ENCODE measurements at regions not wholly inside any gene's neighbourhood (a gene's known extent, or its start where the extent isn't known, plus 50 kb on each side); places are given as distances from the start of the nearest gene placed in this dataset.

DNA sequence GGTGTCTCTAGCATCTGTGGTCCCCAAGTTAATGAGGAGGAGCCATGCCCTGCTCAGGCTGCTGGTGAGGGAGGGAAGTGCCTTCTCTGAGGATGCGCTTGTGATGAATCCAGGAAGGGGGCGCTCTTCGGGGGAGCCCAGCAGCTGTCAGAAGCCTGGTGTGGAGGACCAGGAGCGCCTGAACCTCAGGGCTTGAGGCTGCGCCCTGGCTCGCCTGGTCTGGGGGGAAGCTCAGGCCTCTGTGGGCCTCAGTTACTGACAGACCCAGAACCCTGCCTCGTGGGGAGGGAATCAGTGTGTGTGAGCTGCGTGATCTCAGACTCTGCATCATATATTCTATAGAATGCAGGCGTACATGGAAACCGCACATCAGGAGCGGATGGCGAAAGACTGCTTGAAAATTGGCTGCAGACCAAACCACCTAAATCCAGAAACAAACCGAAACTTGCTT, 126.1 kb downstream of the SEC14L1 start:
- DNase-seq: peak in 1 of 2 donors; percentile 27

DNA sequence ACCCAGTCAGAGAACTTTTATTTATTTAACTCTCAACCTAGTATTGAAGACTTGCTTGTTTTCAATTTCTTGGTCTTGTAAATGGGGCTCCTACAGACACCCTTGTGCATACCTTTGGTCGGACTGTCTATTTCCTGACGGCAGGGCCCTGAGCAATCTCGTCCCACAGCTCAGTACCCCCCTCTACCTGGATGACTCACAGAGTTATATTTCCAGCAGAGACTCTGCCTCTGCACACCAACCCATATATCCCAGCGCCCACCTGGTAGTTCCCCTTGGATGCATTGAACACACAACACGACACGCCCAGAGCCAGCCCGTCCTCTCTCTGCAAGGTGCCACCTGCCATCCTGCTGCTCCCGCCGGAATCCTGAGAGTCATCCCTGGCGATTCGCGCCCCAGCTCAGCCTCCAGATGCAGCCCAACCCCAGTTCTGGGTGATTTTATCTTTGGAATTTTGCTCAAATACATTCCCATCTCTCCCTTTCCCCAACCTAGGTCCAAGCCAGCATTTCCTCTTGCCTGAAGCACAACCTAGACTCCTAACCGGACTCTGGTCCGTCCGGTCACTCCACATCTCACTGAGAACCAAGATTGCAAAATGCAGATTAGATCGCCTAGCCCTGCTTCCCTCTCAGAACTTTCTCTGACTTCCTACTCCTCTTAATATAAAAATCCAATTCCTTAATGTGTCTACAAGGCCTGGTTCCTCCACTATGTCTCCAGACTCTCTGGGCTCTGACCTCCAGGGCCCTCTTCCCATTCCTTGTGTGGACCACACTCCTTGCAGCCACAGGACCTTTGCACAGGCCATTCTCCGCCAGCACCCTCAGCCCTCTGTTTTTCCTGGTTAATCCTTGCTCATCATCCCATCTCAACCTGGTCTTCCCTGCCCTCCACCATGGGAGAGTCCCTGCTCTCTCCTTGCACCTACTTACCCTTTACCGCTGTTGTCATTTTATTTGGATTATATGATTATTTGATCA, 129.2 kb downstream of the SEC14L1 start:
- DNase-seq: no peak

DNA sequence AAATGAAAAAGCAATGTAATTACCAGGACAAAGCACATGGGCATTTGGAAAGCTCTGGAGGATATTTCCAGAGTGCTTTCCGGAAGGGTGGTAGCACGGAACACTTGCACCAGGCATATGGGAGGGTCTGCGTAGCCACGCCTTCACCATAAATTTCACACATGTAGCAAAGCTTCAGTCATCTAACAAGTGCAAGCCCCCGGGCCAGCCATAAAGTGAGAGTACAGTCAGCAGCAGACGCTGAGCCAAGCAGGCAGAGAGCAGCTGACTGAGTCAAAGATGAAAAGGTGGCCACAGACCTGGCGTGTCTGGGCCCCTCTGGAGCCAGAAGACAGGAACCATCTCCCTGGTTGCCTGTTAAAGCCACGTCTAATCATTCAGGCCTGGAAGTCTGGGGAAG, 130.6 kb downstream of the SEC14L1 start:
- DNase-seq: no peak

GRCh38 chr17:77273397-77274085, 132.8 kb downstream of the SEC14L1 start:
- no peak for DNase-seq

DNA sequence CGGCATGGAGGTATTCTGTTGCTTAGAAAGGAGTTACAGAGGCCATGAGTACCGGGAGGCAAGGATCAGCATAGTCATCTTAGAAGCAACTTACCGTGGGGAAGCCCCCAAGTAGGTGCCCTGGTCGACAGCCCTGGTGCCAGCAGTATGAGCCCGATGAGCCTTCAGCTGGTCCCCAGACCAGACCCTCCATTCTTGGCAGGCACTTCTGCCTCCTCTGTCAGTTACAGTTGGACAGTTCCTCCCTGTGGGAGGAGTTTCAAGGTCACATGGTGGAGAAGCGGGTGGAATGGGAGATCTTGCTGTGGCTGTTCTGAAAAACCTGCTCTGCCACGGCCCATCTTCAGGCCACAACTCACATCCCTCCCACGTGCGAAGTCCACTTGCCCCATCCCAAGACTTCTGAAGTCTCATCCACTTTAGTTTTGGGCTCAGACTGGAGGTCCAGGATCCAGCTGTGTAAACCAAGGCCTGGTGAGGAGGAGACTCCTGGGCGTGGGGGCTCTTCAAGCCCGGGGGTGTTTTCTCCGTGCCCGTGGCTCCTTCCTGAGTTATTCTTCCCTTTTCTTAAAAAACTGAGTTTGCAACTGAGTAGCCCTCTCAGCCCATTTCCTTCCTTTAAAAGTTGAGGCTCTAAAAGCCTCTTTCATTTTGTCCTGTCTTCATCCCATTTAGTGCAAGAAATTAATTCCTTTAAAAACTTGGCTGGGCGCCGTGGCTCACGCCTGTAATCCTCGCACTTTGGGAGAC, 133.5 kb downstream of the SEC14L1 start:
- DNase-seq: no peak

DNA sequence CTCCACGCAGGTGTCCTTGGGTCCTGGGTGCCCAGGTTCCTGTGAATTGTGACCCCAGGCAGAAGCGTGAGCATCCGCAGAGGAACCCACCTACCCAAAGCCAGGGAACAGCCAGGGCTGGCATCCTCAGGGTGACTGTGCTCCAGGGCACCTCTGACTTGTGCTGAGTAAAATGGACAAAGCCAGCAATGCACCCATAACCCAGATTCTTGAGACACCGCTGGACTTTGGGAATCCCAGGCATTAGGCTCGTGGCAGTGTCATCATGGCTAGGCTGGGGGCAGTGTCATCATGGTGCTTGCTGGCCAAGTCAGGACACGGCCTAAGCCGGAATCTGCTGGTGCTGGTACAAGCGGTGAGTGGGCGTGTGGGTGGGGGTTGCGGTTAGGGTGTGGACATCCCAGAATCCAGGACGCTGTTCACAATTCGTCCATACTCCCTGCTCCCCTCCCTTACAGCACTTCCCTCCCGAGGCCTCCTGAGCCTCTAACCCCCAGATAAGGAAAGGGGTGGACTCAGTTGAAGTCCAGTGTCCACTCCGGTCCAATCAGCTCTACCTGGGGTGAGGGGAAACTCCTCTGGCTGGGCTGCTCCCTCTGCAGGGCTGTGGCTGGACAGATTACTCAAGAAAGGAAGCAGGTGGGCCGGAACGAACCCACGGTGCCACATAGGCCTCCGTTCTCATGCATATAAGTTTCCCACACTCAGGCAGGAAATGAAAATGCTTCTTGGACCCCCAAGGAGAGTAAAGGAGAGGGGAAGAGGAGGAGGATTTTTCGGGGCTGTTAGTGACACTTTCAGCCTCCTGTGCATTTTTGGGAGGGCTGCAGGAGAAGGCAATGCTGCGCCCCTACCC, 138.9 kb downstream of the SEC14L1 start:
- DNase-seq: no peak

GRCh38 chr17:77280304-77281121, 139.7 kb downstream of the SEC14L1 start:
- DNase-seq: peak in 1 of 2 donors; percentile 8

DNA sequence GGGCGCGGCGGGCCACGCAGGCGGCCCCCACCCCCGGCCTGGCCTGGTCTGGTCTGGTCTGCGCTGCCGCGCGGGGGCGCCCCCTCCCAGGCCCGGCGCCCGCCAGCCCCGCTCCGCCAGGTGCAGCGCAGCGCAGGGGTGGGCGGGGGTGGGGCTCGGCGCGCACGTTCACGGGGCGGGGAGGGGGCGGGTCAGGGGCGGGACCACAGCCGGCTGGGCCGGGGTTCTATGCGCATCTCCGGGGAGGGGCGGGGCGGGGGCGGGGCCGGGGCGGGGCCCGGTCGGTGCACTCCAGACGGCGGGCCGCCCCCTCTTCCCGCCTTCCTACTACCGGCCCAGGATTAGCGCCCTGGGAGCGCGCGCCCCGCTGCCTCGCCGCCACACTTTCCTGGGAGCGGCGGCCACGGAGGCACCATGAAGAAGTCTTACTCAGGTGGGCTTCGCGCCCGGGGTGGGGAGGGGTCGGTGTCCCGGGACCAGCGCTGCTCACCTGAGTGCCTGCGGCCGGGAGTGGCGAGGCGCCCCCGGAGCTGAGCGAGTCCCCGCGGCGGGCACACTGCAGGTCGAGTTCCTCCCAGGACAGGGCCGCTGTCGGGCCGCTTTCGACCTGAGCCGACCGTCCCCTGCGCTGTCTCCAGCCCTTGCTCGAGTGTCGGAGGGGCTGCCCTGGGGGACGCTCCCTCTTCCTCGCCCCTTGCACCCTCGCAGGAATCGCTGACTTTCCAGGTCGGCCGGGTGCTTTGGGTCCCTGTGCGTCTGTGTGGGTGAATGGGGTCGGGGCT, 140.5 kb downstream of the SEC14L1 start:
- DNase-seq: peak; percentile 69 to 73

DNA sequence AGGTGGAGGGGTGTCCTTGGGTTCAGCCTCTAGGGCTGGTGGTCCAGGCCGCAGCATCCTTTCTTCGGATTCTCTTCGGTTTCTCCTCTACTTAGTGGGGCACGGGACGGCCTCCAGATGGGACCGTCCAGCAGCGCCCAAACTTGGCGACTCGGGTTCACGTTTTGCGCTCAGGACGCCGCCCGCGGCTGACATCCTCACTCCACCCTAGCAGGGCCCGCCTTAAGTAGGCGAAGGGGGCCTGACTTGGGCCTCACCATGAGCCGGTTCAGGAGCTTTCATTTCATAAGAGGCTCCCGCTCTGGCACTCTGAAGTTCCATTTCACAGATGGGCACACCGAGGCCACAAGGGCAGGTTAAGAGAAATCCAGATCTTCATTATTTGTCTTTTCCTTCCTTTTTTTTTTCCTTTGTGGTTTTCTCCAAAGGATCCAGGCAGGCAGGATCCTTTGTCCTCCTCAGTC, 141.2 kb downstream of the SEC14L1 start:
- no peak for DNase-seq

GRCh38 chr17:77282524-77283515, 142.1 kb downstream of the SEC14L1 start:
- DNase-seq: no peak

DNA sequence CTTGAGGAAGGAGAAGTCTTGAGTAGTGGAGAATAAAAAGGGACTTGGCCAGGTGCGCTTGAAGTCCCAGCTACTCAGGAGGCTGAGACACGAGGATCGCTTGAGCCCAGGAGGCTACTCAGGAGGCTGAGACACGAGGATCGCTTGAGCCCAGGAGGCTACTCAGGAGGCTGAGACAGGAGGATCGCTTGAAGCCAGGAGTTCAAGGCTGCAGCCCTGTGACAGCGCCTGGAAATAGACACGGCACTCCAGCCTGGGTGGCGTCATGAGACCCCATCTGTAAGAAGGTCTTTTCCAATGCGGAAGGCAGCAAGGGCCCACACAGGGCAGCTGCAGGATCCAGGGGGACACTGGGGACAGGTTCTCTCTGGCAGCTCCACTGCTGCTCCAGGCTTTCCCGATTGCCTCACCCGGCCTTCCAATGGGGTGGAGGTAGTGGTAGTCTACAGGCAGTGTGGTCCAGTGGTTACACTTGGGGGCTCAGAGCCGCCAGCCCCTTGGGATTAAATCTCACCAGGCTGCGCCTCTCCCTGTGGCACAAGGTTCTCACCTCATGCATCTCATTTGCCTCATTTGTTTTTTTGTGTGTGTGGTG, 143.4 kb downstream of the SEC14L1 start:
- DNase-seq: no peak

DNA sequence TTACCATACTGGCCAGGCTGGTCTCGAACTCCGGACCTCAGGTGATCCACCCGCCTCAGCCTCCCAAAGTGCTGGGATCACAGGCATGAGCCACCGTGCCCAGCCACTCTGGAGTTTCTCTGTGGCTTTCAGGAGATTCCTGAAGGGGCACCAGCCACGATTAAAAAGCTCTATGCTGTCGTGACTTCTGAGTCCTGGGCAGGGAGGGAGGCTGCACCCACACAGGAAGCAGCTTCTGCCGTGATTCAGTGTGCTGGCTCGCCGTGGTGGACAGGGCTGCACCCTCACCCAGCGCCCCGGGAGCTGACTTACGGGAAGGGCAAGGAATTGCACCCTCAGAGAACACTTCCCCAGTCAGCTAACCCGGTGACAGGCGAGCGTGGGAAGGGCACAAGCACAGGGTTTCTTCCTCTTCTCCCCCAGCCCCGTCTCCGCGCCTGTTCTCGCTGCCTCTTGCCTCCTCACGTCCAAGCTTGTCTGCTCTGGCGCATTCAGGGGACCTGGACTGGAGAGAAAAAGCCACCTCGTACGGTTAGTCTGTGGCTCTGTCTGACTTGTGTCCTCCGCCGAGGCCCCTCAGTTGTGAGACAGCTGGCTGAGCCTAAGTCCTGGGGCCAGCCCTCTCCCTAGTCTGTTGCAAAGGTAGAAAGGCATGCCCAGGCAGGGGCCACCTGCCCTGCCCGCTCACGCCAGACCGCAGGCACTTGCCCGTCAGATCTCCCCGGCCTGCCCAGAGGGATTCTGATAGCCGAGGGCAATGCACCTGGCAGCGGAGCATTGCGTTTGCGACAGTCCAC, 145.0 kb downstream of the SEC14L1 start:
- peak; percentile 12 to 69 for DNase-seq

DNA sequence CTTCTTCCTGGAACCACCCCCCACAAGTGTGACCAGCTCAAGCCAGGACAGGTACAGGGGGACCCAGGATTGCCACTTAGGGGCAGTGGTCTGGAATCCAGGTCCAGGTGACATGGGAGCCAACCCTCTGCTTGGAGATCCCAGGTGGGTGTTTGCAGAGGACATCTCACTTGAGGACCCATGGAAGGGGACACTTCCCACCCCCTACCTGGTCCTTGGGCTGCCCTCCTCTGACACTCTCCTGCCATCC, 145.5 kb downstream of the SEC14L1 start:
- no peak for DNase-seq

- DNase-seq: no peak
Observed at GRCh38 chr17:77286641-77287431, 146.1 kb downstream of the SEC14L1 start.

DNA sequence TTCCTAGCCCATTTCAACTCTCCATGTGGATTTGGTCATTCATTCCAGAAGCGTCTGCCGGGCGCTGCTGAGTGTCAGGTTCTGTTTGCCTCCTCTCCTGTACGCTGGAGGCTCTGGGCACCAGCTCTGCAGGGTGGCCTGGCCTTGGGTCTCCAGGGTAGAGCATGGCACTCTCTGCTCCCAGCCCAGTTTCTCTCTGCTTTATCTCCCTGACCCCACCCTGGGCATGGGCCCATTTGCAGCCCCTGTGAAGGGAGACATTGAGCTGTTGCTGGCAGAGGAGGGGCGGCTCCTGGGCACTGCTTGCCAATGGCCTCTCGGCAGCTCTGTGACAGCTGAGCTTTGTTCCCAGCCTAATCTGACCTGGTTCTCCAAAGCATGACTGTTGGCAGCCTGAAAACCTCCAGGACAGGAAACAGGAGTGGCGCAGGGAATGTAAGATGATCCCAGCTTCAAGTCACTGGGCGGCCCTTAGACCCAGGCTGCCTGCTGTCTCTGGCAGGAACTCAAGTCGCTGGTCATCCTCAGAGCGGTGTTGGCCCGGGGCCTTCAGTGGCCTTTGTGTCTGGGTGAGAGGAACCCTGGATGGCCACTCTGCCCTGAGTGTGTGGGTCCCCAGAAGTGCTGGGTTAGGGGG, 146.8 kb downstream of the SEC14L1 start:
- DNase-seq: no peak

DNA sequence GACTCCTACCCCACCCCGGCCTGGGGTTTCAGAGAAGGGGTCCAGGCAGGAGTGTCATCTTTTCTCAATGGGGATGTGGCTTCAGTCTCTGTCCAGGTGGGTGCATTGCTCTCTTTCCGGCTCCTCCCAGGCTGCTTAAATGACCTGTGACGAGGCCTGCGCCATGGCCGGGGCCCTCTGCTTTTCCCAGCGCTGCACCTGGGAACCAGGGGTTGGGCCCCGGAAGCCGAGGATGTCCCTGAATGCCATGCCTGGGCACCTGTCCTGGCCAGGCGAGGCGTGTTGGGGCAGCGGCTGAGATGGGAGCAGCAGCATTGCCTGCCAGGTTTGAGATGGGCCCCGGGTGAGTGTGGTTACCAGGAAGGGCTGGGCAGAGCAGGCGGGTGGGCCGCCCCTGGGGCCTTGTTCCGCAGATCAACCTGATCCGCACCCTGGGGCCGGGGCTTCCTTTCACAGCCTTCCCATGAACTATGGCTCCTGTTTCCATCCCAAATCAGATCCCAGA, 147.4 kb downstream of the SEC14L1 start:
- DNase-seq: no peak

Measured in CD4-positive, alpha-beta T cell treated with Interleukin-1 beta for 1 hour (primary cell).